Thymus (tissue), 11 donors: ENCODE measurements at regions not wholly inside any gene's neighbourhood (a gene's known extent, or its start where the extent isn't known, plus 50 kb on each side); places are given as distances from the start of the nearest gene placed in this dataset.
A peak's percentile ranks its signal among the peaks of the same experiment; 100 is the strongest.
"Not testable (repeated sequence)": the region's sequence is repeated elsewhere in the genome, so short reads cannot be mapped to it uniquely, and the experiment has no call there.

Source experiments
- DNase-seq, 9 donors: peaks; one replicate each; pipeline ENCODE4 v3.0.0-alpha.2; 2013; ENCODE audit warnings: low spot score in 9 of 9, low read depth in 6 of 9, missing footprints in 1 of 9
- H3K27ac ChIP-seq, 2 donors: one replicate each; pipeline ENCODE4 v1.5.1; 2013; ENCODE audit warnings: control low read depth in 1 of 2, low read depth in 1 of 2, low read length in 1 of 2, mild to moderate bottlenecking in 1 of 2, moderate library complexity in 1 of 2
- H3K27me3 ChIP-seq, 2 donors: one replicate each; pipeline ENCODE4 v1.5.1; 2013; ENCODE audit warnings: low read length in 1 of 2; ENCODE audit not compliant: control insufficient read depth in 2 of 2, insufficient read depth in 1 of 2
- H3K36me3 ChIP-seq, 2 donors: one replicate each; pipeline ENCODE4 v1.5.1; 2013; ENCODE audit warnings: low read length in 1 of 2, mild to moderate bottlenecking in 1 of 2, moderate library complexity in 1 of 2; ENCODE audit not compliant: control insufficient read depth in 2 of 2, insufficient read depth in 2 of 2
- H3K4me1 ChIP-seq, 2 donors: one replicate each; pipeline ENCODE4 v1.5.1; 2013; ENCODE audit warnings: low read length in 2 of 2; ENCODE audit not compliant: control insufficient read depth in 2 of 2, insufficient read depth in 2 of 2
- H3K4me3 ChIP-seq, 2 donors: one replicate each; pipeline ENCODE4 v1.5.1; 2013; ENCODE audit warnings: low read length in 2 of 2, control low read depth in 1 of 2, mild to moderate bottlenecking in 1 of 2
- H3K9me3 ChIP-seq, 2 donors: one replicate each; pipeline ENCODE4 v1.5.1; 2013; ENCODE audit warnings: low read length in 1 of 2, mild to moderate bottlenecking in 1 of 2; ENCODE audit not compliant: control insufficient read depth in 2 of 2, insufficient read depth in 1 of 2
- WGBS: extraction: QIAGEN DNeasy Blood & Tissue Kit; methylation state at CpG from one replicate; pipeline ENCODE4 v1.1.7; 2013; 5-methylcytosine and 5-hydroxymethylcytosine counted together
- donor health status: healthy.

- Histone ChIP-seq H3K4me1 (no peaks in the 10 kb centered on the region), H3K4me3 (no peak overlapping the region), H3K27ac (no peak overlapping the region), H3K9me3 (no peaks in the 10 kb centered on the region), H3K27me3 (no peaks in the 10 kb centered on the region), H3K36me3 (no peaks in the 10 kb centered on the region)
- WGBS = 93% methylated on average over 4 of the region's 4 CpGs
- no peak for DNase-seq
Observed at GRCh38 chr16:8083560-8083959, 506.8 kb downstream of the TMEM114 start.

DNA sequence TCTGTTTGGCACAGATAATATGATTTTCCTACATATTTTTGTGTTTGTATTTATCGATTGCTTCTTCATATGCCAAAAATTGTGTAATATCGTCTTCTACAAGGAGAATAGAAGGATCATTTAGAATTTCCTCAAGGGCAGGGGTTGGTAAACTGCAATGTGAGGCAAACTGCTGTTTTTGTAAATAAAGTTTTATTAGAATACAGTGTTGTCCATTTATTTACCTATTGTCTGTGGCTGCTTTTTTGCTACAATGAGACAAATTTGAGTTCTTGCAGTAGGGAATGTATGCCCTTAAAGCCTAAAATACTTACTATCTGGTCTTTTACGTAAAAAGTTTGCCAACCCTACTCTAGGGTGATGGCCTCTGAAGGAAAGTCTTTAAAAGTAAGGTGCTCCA lies 509.5 kb downstream of the TMEM114 start:
- Histone ChIP-seq H3K4me3 (no peak overlapping the region), H3K36me3 (no peaks in the 10 kb centered on the region), H3K9me3 (no peaks in the 10 kb centered on the region), H3K4me1 (no peaks in the 10 kb centered on the region), H3K27ac (no peak overlapping the region), H3K27me3 (no peaks in the 10 kb centered on the region)
- 94% methylated on average over 3 of the region's 3 CpGs for WGBS
- no peak for DNase-seq

- Histone ChIP-seq H3K27me3 (no peaks in the 10 kb centered on the region), H3K4me1 (no peaks in the 10 kb centered on the region), H3K9me3 (peaks cover 0 to 3% of the 10 kb centered on the region in 2 donors), H3K4me3 (no peak overlapping the region), H3K36me3 (no peaks in the 10 kb centered on the region), H3K27ac (no peak overlapping the region)
- no peak for DNase-seq
- WGBS = 83% methylated on average over 5 of the region's 5 CpGs
Observed at GRCh38 chr16:8075271-8075670, 515.0 kb downstream of the TMEM114 start.

GRCh38 chr16:8070506-8070905 lies 519.8 kb downstream of the TMEM114 start:
- no peak for DNase-seq
- Histone ChIP-seq H3K27ac (no peak overlapping the region), H3K4me1 (no peaks in the 10 kb centered on the region), H3K36me3 (no peaks in the 10 kb centered on the region), H3K9me3 (peaks cover 0 to 7% of the 10 kb centered on the region in 2 donors), H3K4me3 (no peak overlapping the region), H3K27me3 (no peaks in the 10 kb centered on the region)
- WGBS = 91% methylated on average over 2 of the region's 2 CpGs

DNA sequence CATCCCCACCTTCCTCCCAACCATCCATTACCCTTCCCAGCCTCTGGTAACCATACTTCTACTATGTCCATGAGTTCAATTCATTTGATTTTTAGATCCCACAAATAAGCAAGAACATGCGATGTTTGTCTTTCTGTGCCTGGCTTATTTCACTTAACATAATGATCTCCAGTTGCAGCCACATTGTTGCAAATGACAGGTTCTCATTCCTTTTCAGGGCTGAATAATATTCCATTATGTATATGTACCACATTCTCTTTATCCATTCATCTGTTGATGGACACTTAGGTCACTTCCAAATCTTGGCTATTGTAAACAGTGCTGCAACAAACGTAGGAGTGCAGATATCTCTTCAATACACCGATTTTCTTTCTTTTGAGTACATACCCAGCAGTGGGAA lies 522.1 kb downstream of the TMEM114 start:
- H3K27me3 ChIP-seq, H3K36me3 ChIP-seq, H3K4me3 ChIP-seq, H3K4me1 ChIP-seq, DNase-seq, H3K9me3 ChIP-seq, H3K27ac ChIP-seq: not testable (repeated sequence)
- 94% methylated on average over 3 of the region's 3 CpGs for WGBS

DNA sequence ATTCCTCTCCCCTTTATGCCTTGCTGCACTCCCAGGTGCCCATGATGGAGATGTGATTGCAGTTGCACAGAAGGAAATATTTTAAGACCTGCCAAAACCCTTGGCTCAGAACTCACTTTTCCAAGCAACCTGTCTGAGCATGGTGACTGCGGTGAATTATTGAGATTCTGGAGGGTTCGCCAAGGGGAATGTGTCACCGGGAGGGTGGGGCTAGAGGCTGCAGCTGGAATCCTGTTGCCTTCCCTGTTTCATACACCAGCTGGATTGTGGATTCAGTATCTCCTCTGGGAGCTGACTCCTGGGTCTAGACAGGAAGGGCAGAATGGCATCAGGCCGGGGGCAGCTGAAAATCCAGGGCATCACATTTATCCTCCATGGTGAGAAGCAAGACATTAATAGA lies 527.2 kb downstream of the TMEM114 start:
- Histone ChIP-seq H3K9me3 (peaks cover 0 to 10% of the 10 kb centered on the region in 2 donors), H3K27ac (no peak overlapping the region), H3K4me1 (no peaks in the 10 kb centered on the region), H3K36me3 (no peaks in the 10 kb centered on the region), H3K27me3 (no peaks in the 10 kb centered on the region), H3K4me3 (no peak overlapping the region)
- peak in 1 of 9 donors; percentile 6 for DNase-seq
- WGBS = 86% methylated on average over 4 of the region's 4 CpGs

DNA sequence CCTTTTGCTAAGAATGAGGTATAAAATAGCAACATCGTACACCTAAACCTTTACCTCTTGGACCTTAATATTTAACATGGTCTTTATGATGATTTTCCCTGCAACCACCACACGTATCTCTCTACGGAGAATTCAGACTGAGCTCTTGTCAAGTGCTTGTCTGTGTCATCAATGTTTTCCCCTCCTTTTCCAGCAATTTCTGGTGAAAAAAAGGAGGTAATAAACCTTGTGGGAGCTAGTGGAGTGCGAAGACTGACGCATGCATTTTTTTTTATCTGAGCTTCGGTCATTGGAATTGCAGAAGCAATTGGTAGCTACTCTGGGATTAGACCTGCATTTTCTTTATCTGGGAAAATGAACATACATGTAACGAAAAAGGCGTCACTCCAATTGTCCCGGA lies 527.6 kb downstream of the TMEM114 start:
- H3K9me3 ChIP-seq = peaks cover 0 to 10% of the 10 kb centered on the region in 2 donors
- no peak overlapping the region for H3K27ac ChIP-seq
- H3K4me3 ChIP-seq = no peak overlapping the region
- 86% methylated on average over 9 of the region's 9 CpGs for WGBS
- no peaks in the 10 kb centered on the region for H3K4me1 ChIP-seq
- H3K36me3 ChIP-seq = no peaks in the 10 kb centered on the region
- H3K27me3 ChIP-seq = no peaks in the 10 kb centered on the region
- DNase-seq = no peak

- Histone ChIP-seq H3K9me3 (peaks cover 0 to 1% of the 10 kb centered on the region in 2 donors), H3K27me3 (no peaks in the 10 kb centered on the region), H3K27ac (no peak overlapping the region), H3K4me1 (no peaks in the 10 kb centered on the region), H3K36me3 (no peaks in the 10 kb centered on the region), H3K4me3 (no peak overlapping the region)
- 88% methylated on average over 4 of the region's 4 CpGs for WGBS
- DNase-seq = no peak
Observed at GRCh38 chr16:8055761-8056160, 534.5 kb downstream of the TMEM114 start.

- WGBS = 86% methylated on average over 4 of the region's 4 CpGs
- H3K36me3 ChIP-seq = no peaks in the 10 kb centered on the region
- H3K9me3 ChIP-seq = peaks cover 0 to 1% of the 10 kb centered on the region in 2 donors
- H3K4me3 ChIP-seq = no peak overlapping the region
- H3K27me3 ChIP-seq = no peaks in the 10 kb centered on the region
- no peak for DNase-seq
- H3K4me1 ChIP-seq = no peaks in the 10 kb centered on the region
- H3K27ac ChIP-seq = no peak overlapping the region
Observed at GRCh38 chr16:8053437-8053836, 536.9 kb downstream of the TMEM114 start.

GRCh38 chr16:8048433-8048832 lies 541.9 kb downstream of the TMEM114 start:
- Histone ChIP-seq H3K27ac (no peak overlapping the region), H3K4me1 (no peaks in the 10 kb centered on the region), H3K36me3 (no peaks in the 10 kb centered on the region), H3K4me3 (no peak overlapping the region), H3K9me3 (no peaks in the 10 kb centered on the region), H3K27me3 (no peaks in the 10 kb centered on the region)
- 91% methylated on average over 4 of the region's 4 CpGs for WGBS
- DNase-seq = no peak
